GM20000 (cell line): ENCODE measurements at regions not wholly inside any gene's neighbourhood (a gene's known extent, or its start where the extent isn't known, plus 50 kb on each side); places are given as distances from the start of the nearest gene placed in this dataset.

Experiments
- DNase-seq: peaks from one replicate; pipeline ENCODE4 v3.0.0; 2012; ENCODE audit warnings: low spot score
- CTCF ChIP-seq: IDR thresholded peaks from 2 replicates; pipeline ENCODE4 v1.5.1; 2012; ENCODE audit warnings: mild to moderate bottlenecking, control low read depth; ENCODE audit errors: extremely low read depth, missing control alignments

- no peak for TF ChIP-seq CTCF
- no peak for DNase-seq
Measured at GRCh38 chr12:69106482-69107118, 132.8 kb upstream of the CPSF6 start.

- no peak for DNase-seq
- no peak for TF ChIP-seq CTCF
Measured at GRCh38 chr12:69107541-69107940, 131.8 kb upstream of the CPSF6 start.

GRCh38 chr12:69108037-69108436 lies 131.3 kb upstream of the CPSF6 start:
- TF ChIP-seq CTCF: no peak
- DNase-seq: no peak

GRCh38 chr12:69112616-69113015 lies 126.8 kb upstream of the CPSF6 start:
- no peak for DNase-seq

GRCh38 chr12:69115099-69115498 lies 124.3 kb upstream of the CPSF6 start:
- no peak for TF ChIP-seq CTCF
- no peak for DNase-seq

More at GRCh38 chr12:69112616-69113015, 126.8 kb upstream of the CPSF6 start:
- no peak for TF ChIP-seq CTCF

- DNase-seq: no peak
- no peak for TF ChIP-seq CTCF
Measured at GRCh38 chr12:69115951-69116350, 123.4 kb upstream of the CPSF6 start.

GRCh38 chr12:69117566-69118266 lies 121.7 kb upstream of the CPSF6 start:
- no peak for TF ChIP-seq CTCF
- DNase-seq: no peak
